DND-41 (cell line): ENCODE measurements at regions not wholly inside any gene's neighbourhood (a gene's known extent, or its start where the extent isn't known, plus 50 kb on each side); places are given as distances from the start of the nearest gene placed in this dataset.

Experiments used
- ATAC-seq: fragments of 200-7000 bp; cut with Tn5 transposase; 3 replicates; pipeline ENCODE4 v1.9.1; 2021; ENCODE audit warnings: low read depth; ENCODE audit not compliant: insufficient read depth
- DNase-seq: peaks from one replicate; pipeline ENCODE4 v3.0.0-alpha.2; 2020
- H2AFZ ChIP-seq: 2 replicates; pipeline ENCODE4 v1.6.0; 2012; ENCODE audit warnings: low read depth, low read length
- H3K27ac ChIP-seq: 2 replicates; pipeline ENCODE4 v1.5.1; 2012; ENCODE audit warnings: low read length, inconsistent platforms
- H3K27me3 ChIP-seq: fragments of 200-600 bp; sonication (generic); 2 replicates; pipeline ENCODE4 v1.6.0; 2012; ENCODE audit warnings: low read length, mild to moderate bottlenecking, inconsistent platforms; ENCODE audit not compliant: insufficient read depth, poor library complexity
- H3K36me3 ChIP-seq: 2 replicates; pipeline ENCODE4 v1.5.1; 2012; ENCODE audit warnings: low read length, inconsistent platforms; ENCODE audit not compliant: insufficient read depth
- H3K4me1 ChIP-seq: 2 replicates; pipeline ENCODE4 v1.5.1; 2012; ENCODE audit warnings: mild to moderate bottlenecking, low read length; ENCODE audit not compliant: insufficient read depth
- H3K4me2 ChIP-seq: 2 replicates; pipeline ENCODE4 v1.6.0; 2012; ENCODE audit warnings: mild to moderate bottlenecking, moderate library complexity, low read length, inconsistent platforms; ENCODE audit not compliant: insufficient read depth
- H3K4me3 ChIP-seq, 2 experiments: fragments of 200-600 bp in 1 of 2; shearing (Covaris generic) in 1 of 2; 2 replicates each; pipeline ENCODE4 v1.5.1; 2012 to 2016; ENCODE audit warnings: inconsistent platforms in 2 of 2, low read length in 2 of 2, mild to moderate bottlenecking in 2 of 2, low read depth in 1 of 2, moderate library complexity in 1 of 2
- H3K79me2 ChIP-seq: 2 replicates; pipeline ENCODE4 v1.6.0; 2012; ENCODE audit warnings: low read length, inconsistent platforms; ENCODE audit not compliant: insufficient read depth
- H3K9ac ChIP-seq: 2 replicates; pipeline ENCODE4 v1.6.0; 2012; ENCODE audit warnings: low read depth, mild to moderate bottlenecking, inconsistent platforms, low read length, moderate library complexity
- H3K9me3 ChIP-seq: 2 replicates; pipeline ENCODE4 v1.5.1; 2012; ENCODE audit warnings: low read length, moderate library complexity, mild to moderate bottlenecking, inconsistent platforms; ENCODE audit not compliant: insufficient read depth, severe bottlenecking
- H4K20me1 ChIP-seq: 2 replicates; pipeline ENCODE4 v1.6.0; 2012; ENCODE audit warnings: low read length; ENCODE audit not compliant: insufficient read depth
- EZH2 ChIP-seq: IDR thresholded peaks from 3 replicates; pipeline ENCODE4 v1.6.1; 2012; ENCODE audit warnings: borderline replicate concordance, low read depth, mild to moderate bottlenecking, moderate library complexity, low read length, inconsistent platforms; ENCODE audit not compliant: severe bottlenecking
- TF ChIP-seq, protein P1 (sequence below): IDR thresholded peaks from 2 replicates; pipeline ENCODE4 v1.5.1; 2012; ENCODE audit warnings: borderline replicate concordance, low read length, moderate library complexity, mild to moderate bottlenecking; ENCODE audit not compliant: poor library complexity, severe bottlenecking; ENCODE audit errors: extremely low read depth

DNA sequence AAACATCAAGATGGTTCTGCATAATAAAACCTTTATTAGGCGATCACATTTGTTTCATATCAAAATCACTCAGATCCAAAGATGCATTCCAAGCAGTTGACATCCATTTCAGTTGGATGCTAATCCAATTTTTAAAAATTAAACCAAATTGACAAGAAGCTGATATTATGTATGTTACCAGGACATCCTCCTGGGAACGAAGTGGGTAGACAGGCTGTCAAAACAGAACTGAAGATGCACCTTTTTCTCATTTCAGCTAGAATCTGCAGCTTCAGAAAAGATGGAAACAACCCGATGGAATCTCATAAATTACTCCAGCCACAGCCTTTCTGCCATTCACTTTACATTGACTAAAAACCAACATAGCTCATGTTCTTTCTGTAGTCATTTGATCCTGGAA lies 268.4 kb downstream of the PLPP3 start:
- peaks cover 3% of the 10 kb centered on the region for H3K9me3 ChIP-seq
- no peak overlapping the region for H2AFZ ChIP-seq
- no peaks in the 10 kb centered on the region for H3K4me1 ChIP-seq
- no peak overlapping the region for H3K4me3 ChIP-seq
- H3K4me2 ChIP-seq, result no peak overlapping the region
- H3K9ac ChIP-seq, result no peak overlapping the region
- TF ChIP-seq, protein P1, sequence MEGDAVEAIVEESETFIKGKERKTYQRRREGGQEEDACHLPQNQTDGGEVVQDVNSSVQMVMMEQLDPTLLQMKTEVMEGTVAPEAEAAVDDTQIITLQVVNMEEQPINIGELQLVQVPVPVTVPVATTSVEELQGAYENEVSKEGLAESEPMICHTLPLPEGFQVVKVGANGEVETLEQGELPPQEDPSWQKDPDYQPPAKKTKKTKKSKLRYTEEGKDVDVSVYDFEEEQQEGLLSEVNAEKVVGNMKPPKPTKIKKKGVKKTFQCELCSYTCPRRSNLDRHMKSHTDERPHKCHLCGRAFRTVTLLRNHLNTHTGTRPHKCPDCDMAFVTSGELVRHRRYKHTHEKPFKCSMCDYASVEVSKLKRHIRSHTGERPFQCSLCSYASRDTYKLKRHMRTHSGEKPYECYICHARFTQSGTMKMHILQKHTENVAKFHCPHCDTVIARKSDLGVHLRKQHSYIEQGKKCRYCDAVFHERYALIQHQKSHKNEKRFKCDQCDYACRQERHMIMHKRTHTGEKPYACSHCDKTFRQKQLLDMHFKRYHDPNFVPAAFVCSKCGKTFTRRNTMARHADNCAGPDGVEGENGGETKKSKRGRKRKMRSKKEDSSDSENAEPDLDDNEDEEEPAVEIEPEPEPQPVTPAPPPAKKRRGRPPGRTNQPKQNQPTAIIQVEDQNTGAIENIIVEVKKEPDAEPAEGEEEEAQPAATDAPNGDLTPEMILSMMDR, result no peak
- TF ChIP-seq EZH2, result no peak
- no peaks in the 10 kb centered on the region for H3K79me2 ChIP-seq
- H3K27me3 ChIP-seq, result no peaks in the 10 kb centered on the region
- H3K36me3 ChIP-seq, result no peaks in the 10 kb centered on the region
- DNase-seq (no peak), ATAC-seq (no peak)
- H3K27ac ChIP-seq, result no peak overlapping the region
- H4K20me1 ChIP-seq, result no peaks in the 10 kb centered on the region

DNA sequence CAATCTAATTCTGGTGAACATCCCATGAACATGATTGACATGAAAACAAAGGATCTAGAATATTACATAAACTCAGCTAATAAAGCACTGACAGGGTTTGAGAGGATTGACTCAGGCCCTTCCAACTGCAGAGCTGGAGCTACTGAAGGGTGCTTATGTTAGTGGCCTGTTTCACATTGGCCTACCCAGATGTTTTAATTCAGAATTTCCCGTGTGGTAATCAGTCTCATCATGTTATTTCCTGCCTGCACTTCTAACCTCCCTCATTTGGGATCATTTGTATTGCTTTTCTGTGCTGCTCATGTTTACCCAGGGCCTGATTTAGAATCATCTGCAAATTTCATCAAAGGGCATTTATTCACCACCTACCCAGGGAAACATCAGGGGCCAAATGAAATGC lies 270.3 kb downstream of the PLPP3 start:
- Histone ChIP-seq H3K4me3 (no peak overlapping the region), H3K79me2 (no peaks in the 10 kb centered on the region), H3K9ac (no peak overlapping the region), H3K36me3 (no peaks in the 10 kb centered on the region), H3K4me2 (no peak overlapping the region), H3K4me1 (no peaks in the 10 kb centered on the region), H3K27me3 (no peaks in the 10 kb centered on the region), H3K9me3 (peaks cover under 1% of the 10 kb centered on the region), H3K27ac (no peak overlapping the region), H4K20me1 (no peaks in the 10 kb centered on the region), H2AFZ (no peak overlapping the region)
- ATAC-seq (no peak), DNase-seq (no peak)
- TF ChIP-seq, protein P1, result no peak
- no peak for TF ChIP-seq EZH2

DNA sequence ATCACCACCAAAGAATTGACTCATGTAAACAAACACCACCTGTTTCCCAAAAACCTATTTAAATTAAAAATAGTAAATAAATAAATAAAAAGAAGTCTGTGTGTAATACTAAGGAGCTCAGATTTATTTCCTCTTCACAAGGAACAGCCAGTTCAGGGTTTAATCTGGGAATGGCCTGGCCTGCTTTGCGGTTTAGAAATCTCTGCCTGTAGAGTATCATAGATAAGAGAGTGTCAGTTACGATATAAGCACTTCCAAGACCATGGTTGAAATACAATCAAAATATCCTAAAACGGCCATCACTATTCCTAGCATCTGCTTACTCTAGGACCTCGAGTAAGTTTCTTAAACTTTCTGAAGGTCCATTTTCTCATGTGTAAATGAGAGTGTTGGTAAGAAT lies 274.4 kb downstream of the PLPP3 start:
- Histone ChIP-seq H3K79me2 (no peaks in the 10 kb centered on the region), H3K4me1 (no peaks in the 10 kb centered on the region), H3K36me3 (no peaks in the 10 kb centered on the region), H3K27ac (no peak overlapping the region), H3K9me3 (no peaks in the 10 kb centered on the region), H3K9ac (no peak overlapping the region), H4K20me1 (no peaks in the 10 kb centered on the region), H3K4me3 (no peak overlapping the region), H3K4me2 (no peak overlapping the region), H2AFZ (no peak overlapping the region), H3K27me3 (no peaks in the 10 kb centered on the region)
- ATAC-seq (no peak), DNase-seq (no peak)
- TF ChIP-seq EZH2, result no peak
- TF ChIP-seq, protein P1, result no peak

DNA sequence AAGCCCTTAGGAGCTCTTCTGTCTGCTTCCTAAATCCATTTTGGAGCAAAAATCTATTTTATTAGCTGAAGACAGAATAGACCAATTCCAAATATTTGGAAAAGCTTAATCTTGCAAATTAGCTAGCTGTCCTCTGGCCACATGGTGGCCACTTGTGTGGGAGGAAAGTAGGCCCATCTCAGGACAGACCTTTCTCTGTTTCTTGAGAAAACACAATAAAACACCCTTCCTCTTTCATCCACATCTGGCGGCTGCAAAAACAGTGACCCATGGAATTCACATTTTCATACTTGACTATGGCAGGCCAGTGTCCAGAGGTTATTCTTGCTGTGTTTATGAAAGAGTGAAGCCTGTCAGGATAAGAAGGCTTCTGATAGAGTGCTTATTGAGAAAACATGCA lies 275.6 kb downstream of the PLPP3 start:
- Histone ChIP-seq H3K4me3 (no peak overlapping the region), H2AFZ (no peak overlapping the region), H3K9me3 (no peaks in the 10 kb centered on the region), H3K79me2 (no peaks in the 10 kb centered on the region), H4K20me1 (no peaks in the 10 kb centered on the region), H3K9ac (no peak overlapping the region), H3K27me3 (no peaks in the 10 kb centered on the region), H3K36me3 (no peaks in the 10 kb centered on the region), H3K4me1 (no peaks in the 10 kb centered on the region), H3K4me2 (no peak overlapping the region), H3K27ac (no peak overlapping the region)
- TF ChIP-seq EZH2, result no peak
- TF ChIP-seq, protein P1, result no peak
- ATAC-seq, result no peak
- no peak for DNase-seq
